Kidney (tissue), 13 donors: ENCODE measurements at regions not wholly inside any gene's neighbourhood (a gene's known extent, or its start where the extent isn't known, plus 50 kb on each side); places are given as distances from the start of the nearest gene placed in this dataset.

Experiments used
- DNase-seq, 5 donors: peaks; one replicate each; pipeline ENCODE4 v3.0.0-alpha.2; 2013 to 2020
- FAIRE-seq: peaks from 2 replicates; lab custom pipeline; 2012; peaks lifted over from hg19 to GRCh38; lab: Jason Lieb, UNC
- H3K27ac ChIP-seq, 2 donors: one replicate each; pipeline ENCODE4 v1.7.0; 2013; ENCODE audit warnings: low read depth in 2 of 2, low read length in 2 of 2, inconsistent platforms in 1 of 2
- H3K27me3 ChIP-seq: one replicate; pipeline ENCODE4 v1.7.1; 2013; ENCODE audit warnings: low read length, inconsistent platforms; ENCODE audit not compliant: control insufficient read depth, insufficient read depth
- H3K36me3 ChIP-seq, 3 donors: one replicate each; pipeline versions ENCODE4 v1.7.0 to v1.7.1; 2013; ENCODE audit warnings: low read length in 3 of 3, control low read depth in 1 of 3, inconsistent platforms in 1 of 3; ENCODE audit not compliant: insufficient read depth in 3 of 3, control insufficient read depth in 2 of 3
- H3K4me1 ChIP-seq, 3 donors: one replicate each; pipeline versions ENCODE4 v1.7.0 to v1.7.1; 2013; ENCODE audit warnings: low read length in 3 of 3, inconsistent platforms in 1 of 3, low read depth in 1 of 3; ENCODE audit not compliant: control insufficient read depth in 2 of 3, insufficient read depth in 2 of 3
- H3K4me3 ChIP-seq, 3 donors: one replicate each; pipeline versions ENCODE4 v1.7.0 to v1.8.1; 2013; ENCODE audit warnings: low read length in 3 of 3, control low read depth in 1 of 3, inconsistent platforms in 1 of 3
- H3K9ac ChIP-seq, 3 donors: one replicate each; pipeline versions ENCODE4 v1.7.0 to v1.7.1; 2013; ENCODE audit warnings: low read length in 3 of 3, control low read depth in 1 of 3, inconsistent platforms in 1 of 3
- H3K9me3 ChIP-seq, 3 donors: one replicate each; pipeline versions ENCODE4 v1.7.0 to v1.7.1; 2013; ENCODE audit warnings: low read length in 3 of 3, control low read depth in 1 of 3, inconsistent platforms in 1 of 3; ENCODE audit not compliant: control insufficient read depth in 2 of 3, insufficient read depth in 1 of 3
- CTCF ChIP-seq: IDR thresholded peaks from 3 replicates; pipeline ENCODE4 v1.5.1; 2012; ENCODE audit warnings: mild to moderate bottlenecking, moderate library complexity, borderline replicate concordance; ENCODE audit not compliant: insufficient read depth; ENCODE audit errors: extremely low read depth
- intact Hi-C: fragments of 100-400 bp; cut with DNase I; formaldehyde crosslinking; loops from one replicate; pipeline ENCODE4 v1.11.1; 2022
- donor health status: control.
- donor health status: control.
- donor health status: control.
- donor health status: control.
- donor health status: control.
- donor health status: DM: yes; HTN: yes; CAD: no.
- donor health status: Normal renal cell carcinoma (clear cell type).

GRCh38 chr2:173452416-173452815, 97.7 kb downstream of the CDCA7 start:
- Histone ChIP-seq H3K4me3 (no peak overlapping the region), H3K9me3 (no peaks in the 10 kb centered on the region), H3K27me3 (no peaks in the 10 kb centered on the region), H3K27ac (no peak overlapping the region), H3K9ac (no peak overlapping the region), H3K4me1 (no peaks in the 10 kb centered on the region), H3K36me3 (no peaks in the 10 kb centered on the region)
- no peak for DNase-seq
- no peak for TF ChIP-seq CTCF
- intact Hi-C loops = no loop called here
- no peak for FAIRE-seq

GRCh38 chr2:173456960-173457359, 102.3 kb downstream of the CDCA7 start:
- Histone ChIP-seq H3K9me3 (no peaks in the 10 kb centered on the region), H3K36me3 (no peaks in the 10 kb centered on the region), H3K27me3 (no peaks in the 10 kb centered on the region), H3K9ac (no peak overlapping the region), H3K4me1 (no peaks in the 10 kb centered on the region), H3K4me3 (no peak overlapping the region), H3K27ac (no peak overlapping the region)
- intact Hi-C loops = no loop called here
- TF ChIP-seq CTCF = no peak
- DNase-seq (no peak), FAIRE-seq (no peak)

- intact Hi-C loops = no loop called here
- no peaks in the 10 kb centered on the region for H3K36me3 ChIP-seq
- no peak overlapping the region for H3K27ac ChIP-seq
- FAIRE-seq (no peak), DNase-seq (no peak)
- H3K4me3 ChIP-seq = no peak overlapping the region
- no peaks in the 10 kb centered on the region for H3K9me3 ChIP-seq
- no peaks in the 10 kb centered on the region for H3K27me3 ChIP-seq
- no peak for TF ChIP-seq CTCF
- H3K9ac ChIP-seq = no peak overlapping the region
- H3K4me1 ChIP-seq = no peaks in the 10 kb centered on the region
Measured at GRCh38 chr2:173457366-173457765, 102.7 kb downstream of the CDCA7 start.
